ENCODE measurements at regions not wholly inside any gene's neighbourhood (a gene's known extent, or its start where the extent isn't known, plus 50 kb on each side); places are given as distances from the start of the nearest gene placed in this dataset.

GRCh38 chr5:171675511-171675910 lies 110.1 kb upstream of the SMIM23 start:
- TF ChIP-seq, protein P1, sequence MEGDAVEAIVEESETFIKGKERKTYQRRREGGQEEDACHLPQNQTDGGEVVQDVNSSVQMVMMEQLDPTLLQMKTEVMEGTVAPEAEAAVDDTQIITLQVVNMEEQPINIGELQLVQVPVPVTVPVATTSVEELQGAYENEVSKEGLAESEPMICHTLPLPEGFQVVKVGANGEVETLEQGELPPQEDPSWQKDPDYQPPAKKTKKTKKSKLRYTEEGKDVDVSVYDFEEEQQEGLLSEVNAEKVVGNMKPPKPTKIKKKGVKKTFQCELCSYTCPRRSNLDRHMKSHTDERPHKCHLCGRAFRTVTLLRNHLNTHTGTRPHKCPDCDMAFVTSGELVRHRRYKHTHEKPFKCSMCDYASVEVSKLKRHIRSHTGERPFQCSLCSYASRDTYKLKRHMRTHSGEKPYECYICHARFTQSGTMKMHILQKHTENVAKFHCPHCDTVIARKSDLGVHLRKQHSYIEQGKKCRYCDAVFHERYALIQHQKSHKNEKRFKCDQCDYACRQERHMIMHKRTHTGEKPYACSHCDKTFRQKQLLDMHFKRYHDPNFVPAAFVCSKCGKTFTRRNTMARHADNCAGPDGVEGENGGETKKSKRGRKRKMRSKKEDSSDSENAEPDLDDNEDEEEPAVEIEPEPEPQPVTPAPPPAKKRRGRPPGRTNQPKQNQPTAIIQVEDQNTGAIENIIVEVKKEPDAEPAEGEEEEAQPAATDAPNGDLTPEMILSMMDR (IDR thresholded peaks at IDR 0.05), result no peak
- TF ChIP-seq POLR2AphosphoS5 (IDR thresholded peaks at IDR 0.05; ENCODE audit: low read depth, low read length), result no peak
- TF ChIP-seq TCF7L2 (IDR thresholded peaks at IDR 0.05; ENCODE audit: low read depth, low read length), result no peak

Measured in Panc1 (cell line).